Loucy (cell line): ENCODE measurements at regions not wholly inside any gene's neighbourhood (a gene's known extent, or its start where the extent isn't known, plus 50 kb on each side); places are given as distances from the start of the nearest gene placed in this dataset.

Experiments used
- EZH2phosphoT487 ChIP-seq: fragments of 200-600 bp; IDR thresholded peaks from 2 replicates; pipeline ENCODE4 v1.6.1; 2018; ENCODE audit warnings: antibody characterized with exemption, mild to moderate bottlenecking, moderate library complexity, borderline replicate concordance
- TF ChIP-seq, protein P1 (sequence below): fragments of 200-600 bp; sonication (generic); conservative IDR thresholded peaks from 2 replicates; pipeline ENCODE4 v1.5.1; 2014; ENCODE audit warnings: mild to moderate bottlenecking, antibody characterized with exemption, low read length

DNA sequence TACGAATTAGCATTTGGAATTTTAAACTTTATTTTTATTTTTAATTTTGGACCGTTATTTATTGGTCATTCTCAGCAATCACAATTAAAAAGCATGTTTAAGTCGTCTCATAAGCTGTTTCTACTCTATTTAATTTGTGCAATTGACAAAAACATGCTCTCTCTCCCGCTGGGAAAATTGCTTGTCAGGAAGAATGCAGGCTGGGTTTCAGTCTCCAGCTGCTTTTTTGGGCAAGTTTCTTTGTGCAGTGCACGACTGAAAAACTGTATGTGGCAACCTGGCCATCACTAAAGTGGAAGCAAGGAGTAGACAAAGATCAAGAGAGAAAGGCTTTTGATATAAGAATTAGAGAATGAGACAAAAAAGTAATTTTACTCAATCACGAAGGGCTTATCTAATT is 941.5 kb upstream of the MDGA2 start:
- TF ChIP-seq, protein P1, sequence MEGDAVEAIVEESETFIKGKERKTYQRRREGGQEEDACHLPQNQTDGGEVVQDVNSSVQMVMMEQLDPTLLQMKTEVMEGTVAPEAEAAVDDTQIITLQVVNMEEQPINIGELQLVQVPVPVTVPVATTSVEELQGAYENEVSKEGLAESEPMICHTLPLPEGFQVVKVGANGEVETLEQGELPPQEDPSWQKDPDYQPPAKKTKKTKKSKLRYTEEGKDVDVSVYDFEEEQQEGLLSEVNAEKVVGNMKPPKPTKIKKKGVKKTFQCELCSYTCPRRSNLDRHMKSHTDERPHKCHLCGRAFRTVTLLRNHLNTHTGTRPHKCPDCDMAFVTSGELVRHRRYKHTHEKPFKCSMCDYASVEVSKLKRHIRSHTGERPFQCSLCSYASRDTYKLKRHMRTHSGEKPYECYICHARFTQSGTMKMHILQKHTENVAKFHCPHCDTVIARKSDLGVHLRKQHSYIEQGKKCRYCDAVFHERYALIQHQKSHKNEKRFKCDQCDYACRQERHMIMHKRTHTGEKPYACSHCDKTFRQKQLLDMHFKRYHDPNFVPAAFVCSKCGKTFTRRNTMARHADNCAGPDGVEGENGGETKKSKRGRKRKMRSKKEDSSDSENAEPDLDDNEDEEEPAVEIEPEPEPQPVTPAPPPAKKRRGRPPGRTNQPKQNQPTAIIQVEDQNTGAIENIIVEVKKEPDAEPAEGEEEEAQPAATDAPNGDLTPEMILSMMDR: no peak
- no peak for TF ChIP-seq EZH2phosphoT487
